GM18870 (cell line): ENCODE measurements at regions not wholly inside any gene's neighbourhood (a gene's known extent, or its start where the extent isn't known, plus 50 kb on each side); places are given as distances from the start of the nearest gene placed in this dataset.

Source experiments
- ATAC-seq: cut with Tn5 transposase; IDR thresholded peaks from one replicate; pipeline ENCODE4 v1.9.1; 2021; ENCODE audit warnings: moderate library complexity; ENCODE audit not compliant: unreplicated experiment

DNA sequence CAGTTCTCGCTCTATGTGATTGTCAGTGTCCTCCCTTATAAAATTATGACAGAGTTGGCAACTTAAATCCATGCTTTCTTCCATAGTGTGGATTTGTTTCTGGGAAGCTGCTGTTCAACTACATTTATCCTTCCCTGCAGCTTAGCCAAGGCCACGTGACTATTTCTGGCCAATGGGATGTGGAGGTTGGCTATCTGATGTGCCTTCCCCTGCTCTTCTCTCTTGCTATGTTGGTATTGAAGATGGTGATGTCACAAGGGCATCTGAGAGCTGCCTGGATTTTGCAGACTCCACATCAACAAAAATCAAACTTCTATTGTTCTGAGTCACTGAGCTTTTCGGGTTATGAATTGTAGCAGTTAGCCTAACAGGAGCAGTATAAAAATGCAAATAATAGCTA lies 164.9 kb upstream of the RHOBTB1 start:
- no peak for ATAC-seq

DNA sequence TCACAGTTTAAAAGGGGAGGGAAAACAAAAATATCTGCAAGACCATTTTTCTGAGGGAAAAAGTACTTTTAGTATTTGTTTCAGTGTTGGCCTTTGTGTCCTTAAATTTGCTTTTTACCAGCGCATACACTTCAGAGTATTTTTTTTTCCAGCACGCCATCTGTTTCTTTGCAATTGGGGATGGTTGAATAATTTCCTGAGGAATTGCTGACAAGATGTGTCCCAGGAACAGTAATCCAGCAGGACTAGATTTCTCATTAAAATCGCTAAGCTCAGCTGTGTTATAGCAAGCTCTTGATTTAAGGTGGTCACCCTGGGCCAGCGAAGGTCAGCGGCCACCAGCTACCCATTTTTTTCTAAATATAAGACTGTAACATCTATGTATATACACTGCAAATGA lies 156.9 kb upstream of the RHOBTB1 start:
- no peak for ATAC-seq

DNA sequence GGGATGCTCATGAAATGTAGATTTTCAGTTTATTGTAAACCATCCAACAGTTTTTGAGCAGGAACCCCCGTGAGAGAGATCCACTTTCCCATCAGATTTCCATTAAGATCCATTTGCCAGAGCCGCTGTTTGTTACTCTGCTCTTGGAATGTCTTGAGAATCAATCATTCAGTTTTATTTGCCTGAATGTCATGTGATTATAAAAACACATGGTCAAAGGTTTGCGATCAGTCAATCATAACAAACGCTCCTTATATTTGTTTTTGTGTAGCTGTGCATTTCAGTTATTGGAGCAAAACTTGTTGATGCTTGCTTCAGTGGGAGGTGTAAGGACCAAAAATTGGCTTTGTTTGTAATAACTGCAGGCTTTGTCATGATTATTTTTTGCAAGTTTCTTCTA lies 155.8 kb upstream of the RHOBTB1 start:
- ATAC-seq, result no peak

GRCh38 chr10:61098966-61099365 lies 155.0 kb upstream of the RHOBTB1 start:
- ATAC-seq, result no peak

- ATAC-seq, result no peak
Observed at GRCh38 chr10:61097026-61097425, 153.0 kb upstream of the RHOBTB1 start.

DNA sequence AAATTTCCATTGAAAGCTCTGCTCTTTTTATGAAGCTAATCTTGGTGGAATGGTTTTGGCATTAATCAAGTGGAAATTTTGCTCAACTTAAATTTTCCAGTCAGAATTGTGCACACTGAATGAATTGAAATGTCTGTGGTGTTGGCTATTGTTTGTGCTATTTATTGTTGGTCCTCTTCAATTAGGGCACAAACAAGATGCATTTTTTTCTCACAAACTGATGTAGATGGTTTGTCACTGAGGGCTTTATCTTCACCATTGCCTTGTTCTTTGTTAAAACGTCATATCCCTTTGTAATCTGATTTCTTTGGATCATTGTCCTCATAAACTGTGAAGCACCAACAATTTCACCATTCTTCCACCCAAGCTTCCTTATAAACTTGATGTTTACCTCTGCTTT lies 152.1 kb upstream of the RHOBTB1 start:
- no peak for ATAC-seq

DNA sequence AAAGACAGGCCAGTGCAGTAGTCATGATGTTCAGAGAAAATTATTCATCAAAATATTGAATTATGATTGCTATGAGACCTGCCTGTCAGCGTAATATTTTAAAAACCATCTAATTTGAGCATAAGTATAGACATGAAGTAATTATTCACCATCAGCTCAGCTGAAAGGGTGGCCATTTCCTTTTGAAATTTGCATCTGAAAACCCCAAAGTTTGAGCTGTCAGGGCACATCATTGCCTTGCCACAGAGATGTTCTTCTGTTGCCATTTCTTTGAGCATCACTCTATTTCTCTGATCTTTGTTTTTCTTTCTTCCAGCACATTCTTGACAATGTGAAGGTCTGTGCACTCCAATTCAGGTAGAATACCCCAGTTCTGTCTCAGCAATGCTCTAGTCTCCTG lies 147.5 kb upstream of the RHOBTB1 start:
- no peak for ATAC-seq

- no peak for ATAC-seq
Observed at GRCh38 chr10:61089251-61089650, 145.3 kb upstream of the RHOBTB1 start.

GRCh38 chr10:61084493-61084892 lies 140.5 kb upstream of the RHOBTB1 start:
- ATAC-seq, result no peak

DNA sequence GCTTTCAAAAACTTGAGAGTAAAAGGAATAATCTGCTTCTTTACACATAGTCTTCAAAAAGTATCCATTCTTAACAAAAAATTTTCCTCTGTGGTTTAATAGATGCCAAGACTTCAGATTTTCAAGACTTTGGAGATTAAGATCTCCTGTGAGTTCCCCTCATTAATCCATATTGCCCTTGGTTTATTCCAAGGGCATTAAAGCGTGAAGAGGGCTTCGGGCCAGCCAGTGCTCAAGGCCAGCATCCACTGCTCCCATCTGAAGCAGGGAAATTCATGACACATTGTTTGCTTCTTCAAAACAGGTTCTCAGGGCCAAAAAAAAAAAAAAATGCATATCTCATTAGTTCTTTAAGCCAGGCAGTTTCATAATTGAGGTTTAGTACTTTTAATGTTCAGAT lies 137.3 kb upstream of the RHOBTB1 start:
- no peak for ATAC-seq

DNA sequence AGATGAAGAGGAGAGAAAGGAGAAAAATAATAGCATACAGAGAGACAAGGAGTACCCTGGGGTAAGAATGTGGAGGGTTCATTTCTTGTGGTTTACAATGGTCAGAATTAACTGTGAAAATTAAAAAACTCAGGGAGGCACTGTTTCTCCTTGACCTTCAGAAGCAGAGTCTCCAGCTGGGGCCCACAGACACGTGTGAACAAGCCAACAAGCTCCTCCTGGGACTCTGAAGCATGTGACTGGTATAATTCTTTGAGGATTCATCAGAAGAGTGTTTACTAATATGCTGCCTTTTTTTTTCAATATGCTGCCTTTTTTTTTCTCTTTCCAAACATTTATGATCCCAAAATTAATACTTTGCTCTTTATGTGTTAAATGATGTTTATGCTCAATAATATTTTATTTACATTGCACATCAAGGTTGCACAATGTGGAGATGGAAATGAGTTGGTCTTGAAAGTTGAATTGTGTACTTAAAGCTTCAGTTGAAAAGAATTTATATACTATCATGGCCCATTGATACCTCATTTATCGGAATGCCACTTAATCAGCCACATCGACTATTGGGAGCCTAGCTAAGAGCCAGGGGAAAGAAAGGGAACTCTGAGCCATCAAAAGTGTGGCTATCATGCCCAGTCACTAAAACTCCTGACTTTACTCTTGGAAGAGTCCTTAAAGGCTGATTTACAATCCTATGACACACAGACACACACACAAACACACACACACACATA lies 134.7 kb upstream of the RHOBTB1 start:
- no peak for ATAC-seq

DNA sequence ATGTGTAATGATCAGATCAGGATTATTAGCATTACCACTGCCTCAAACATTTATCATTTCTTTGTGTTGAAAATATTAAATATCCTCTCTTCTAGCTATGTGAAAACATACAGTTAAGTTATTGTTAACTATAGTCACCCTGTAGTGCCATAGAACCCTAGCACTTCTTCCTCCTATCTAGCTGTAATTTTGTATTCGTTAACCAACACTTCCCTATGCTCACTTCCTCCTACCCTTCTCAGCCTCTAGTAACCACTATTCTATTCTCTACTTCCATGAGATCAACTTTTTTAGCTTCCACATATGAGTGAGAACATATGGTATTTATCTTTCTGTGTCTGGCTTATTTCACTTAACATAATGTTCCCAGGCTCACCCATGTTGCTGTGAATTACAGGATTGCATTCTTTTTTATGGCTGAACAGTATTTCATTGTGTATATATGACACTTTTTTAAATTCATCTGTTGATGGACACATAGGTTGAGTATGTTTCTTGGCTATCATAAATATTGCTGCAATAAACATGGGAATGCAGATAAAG lies 132.7 kb upstream of the RHOBTB1 start:
- ATAC-seq, result no peak

GRCh38 chr10:61073391-61073790 lies 129.4 kb upstream of the RHOBTB1 start:
- no peak for ATAC-seq

- ATAC-seq, result no peak
Observed at GRCh38 chr10:61071580-61071979, 127.6 kb upstream of the RHOBTB1 start.

DNA sequence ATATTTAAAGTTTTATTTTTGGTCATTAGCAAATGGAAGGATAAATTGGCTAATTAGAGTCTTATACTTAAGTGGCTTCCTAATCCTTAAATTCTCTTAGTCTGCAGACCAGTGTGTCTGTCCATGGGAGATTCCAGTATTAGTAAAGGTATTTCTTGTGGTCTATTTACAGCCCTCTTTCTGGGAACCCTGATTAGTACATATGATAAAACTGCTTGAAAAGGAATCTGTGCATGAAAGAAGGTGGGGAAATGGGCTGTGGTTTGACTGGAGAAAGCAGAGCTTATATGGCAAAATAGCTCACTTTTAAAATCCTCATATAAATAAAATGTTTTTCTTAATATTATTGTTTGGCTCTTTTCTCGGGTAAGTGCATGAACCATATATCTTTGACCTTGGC lies 124.5 kb upstream of the RHOBTB1 start:
- ATAC-seq, result no peak

- no peak for ATAC-seq
Observed at GRCh38 chr10:61067671-61068336, 123.8 kb upstream of the RHOBTB1 start.

DNA sequence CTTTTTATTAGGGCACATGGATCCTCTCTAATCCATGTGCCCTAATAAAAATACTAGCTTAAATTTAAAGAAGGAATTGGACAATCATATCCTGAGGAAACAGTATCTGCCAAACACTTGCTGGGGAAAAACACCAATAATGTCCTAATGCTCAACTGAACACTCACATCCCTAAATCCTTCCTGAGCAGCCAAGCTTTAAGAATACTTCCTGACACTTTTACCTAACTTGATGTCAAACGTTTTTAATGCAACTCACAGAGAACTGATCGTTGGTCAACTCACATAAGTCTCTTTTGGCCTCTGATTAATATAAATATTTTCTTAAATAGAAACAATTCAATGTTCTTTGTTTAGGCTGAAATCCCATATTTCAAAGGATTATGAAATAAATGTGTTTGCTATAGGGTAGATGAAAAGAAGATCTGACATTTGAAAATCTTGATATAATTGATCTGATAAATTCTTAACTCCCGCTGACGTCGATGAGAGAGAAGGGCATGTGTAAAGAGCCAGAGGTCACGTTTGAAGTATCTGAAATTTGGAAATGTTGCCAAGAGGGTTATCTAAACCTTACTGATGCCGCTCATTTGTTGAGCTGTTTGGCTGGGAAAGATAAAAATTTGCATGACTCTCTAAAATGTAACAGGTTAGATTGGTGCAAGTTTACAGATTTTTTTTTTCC lies 122.8 kb upstream of the RHOBTB1 start:
- no peak for ATAC-seq

- no peak for ATAC-seq
Observed at GRCh38 chr10:61065051-61065450, 121.1 kb upstream of the RHOBTB1 start.

GRCh38 chr10:61064356-61064755 lies 120.4 kb upstream of the RHOBTB1 start:
- ATAC-seq, result no peak

GRCh38 chr10:61063901-61064300 lies 119.9 kb upstream of the RHOBTB1 start:
- no peak for ATAC-seq

GRCh38 chr10:61063034-61063433 lies 119.0 kb upstream of the RHOBTB1 start:
- ATAC-seq, result no peak

- ATAC-seq, result no peak
Observed at GRCh38 chr10:61061923-61062504, 118.0 kb upstream of the RHOBTB1 start.
